ENCODE measurements at regions not wholly inside any gene's neighbourhood (a gene's known extent, or its start where the extent isn't known, plus 50 kb on each side); places are given as distances from the start of the nearest gene placed in this dataset.
"Not testable (repeated sequence)": the region's sequence is repeated elsewhere in the genome, so short reads cannot be mapped to it uniquely, and the experiment has no call there.

GRCh38 chr7:69430384-69431021 lies 167.8 kb upstream of the AUTS2 start:
- DNase-seq (ENCODE audit: low read depth), result no peak

GRCh38 chr7:69431626-69432025 lies 166.6 kb upstream of the AUTS2 start:
- no peak for DNase-seq (ENCODE audit: low read depth)

- not testable (repeated sequence) for DNase-seq (ENCODE audit: low read depth)
These were observed 166.0 kb upstream of the AUTS2 start for GRCh38 chr7:69432276-69432675.

- DNase-seq (ENCODE audit: low read depth), result no peak
These were observed 165.2 kb upstream of the AUTS2 start for GRCh38 chr7:69433081-69433480.

GRCh38 chr7:69434398-69434815 lies 163.9 kb upstream of the AUTS2 start:
- no peak for DNase-seq (ENCODE audit: low read depth)

GRCh38 chr7:69435711-69436110 lies 162.6 kb upstream of the AUTS2 start:
- no peak for DNase-seq (ENCODE audit: low read depth)

- DNase-seq (ENCODE audit: low read depth), result no peak
These were observed 161.3 kb upstream of the AUTS2 start for GRCh38 chr7:69436946-69437345.

GRCh38 chr7:69438584-69439412 lies 159.5 kb upstream of the AUTS2 start:
- DNase-seq (ENCODE audit: low read depth), result no peak

GRCh38 chr7:69439636-69440325 lies 158.5 kb upstream of the AUTS2 start:
- no peak for DNase-seq (ENCODE audit: low read depth)

- no peak for DNase-seq (ENCODE audit: low read depth)
These were observed 157.3 kb upstream of the AUTS2 start for GRCh38 chr7:69440976-69441375.

- DNase-seq (ENCODE audit: low read depth), result no peak
These were observed 155.1 kb upstream of the AUTS2 start for GRCh38 chr7:69443136-69443535.

GRCh38 chr7:69445541-69445940 lies 152.7 kb upstream of the AUTS2 start:
- DNase-seq (ENCODE audit: low read depth), result no peak

- DNase-seq (ENCODE audit: low read depth), result not testable (repeated sequence)
These were observed 152.1 kb upstream of the AUTS2 start for GRCh38 chr7:69446213-69446612.

- DNase-seq (ENCODE audit: low read depth), result no peak
These were observed 150.2 kb upstream of the AUTS2 start for GRCh38 chr7:69448071-69448470.

GRCh38 chr7:69450456-69450855 lies 147.8 kb upstream of the AUTS2 start:
- DNase-seq (ENCODE audit: low read depth), result no peak

- no peak for DNase-seq (ENCODE audit: low read depth)
These were observed 146.6 kb upstream of the AUTS2 start for GRCh38 chr7:69451715-69452114.

- DNase-seq (ENCODE audit: low read depth), result no peak
These were observed 145.5 kb upstream of the AUTS2 start for GRCh38 chr7:69452797-69453196.

- no peak for DNase-seq (ENCODE audit: low read depth)
These were observed 140.4 kb upstream of the AUTS2 start for GRCh38 chr7:69457595-69458504.

- DNase-seq (ENCODE audit: low read depth), result no peak
These were observed 134.2 kb upstream of the AUTS2 start for GRCh38 chr7:69464035-69464434.

- DNase-seq (ENCODE audit: low read depth), result no peak
These were observed 133.0 kb upstream of the AUTS2 start for GRCh38 chr7:69465262-69465661.

- no peak for DNase-seq (ENCODE audit: low read depth)
These were observed 130.4 kb upstream of the AUTS2 start for GRCh38 chr7:69467826-69468225.

- no peak for DNase-seq (ENCODE audit: low read depth)
These were observed 121.9 kb upstream of the AUTS2 start for GRCh38 chr7:69476416-69476815.
